Caco-2 (cell line): ENCODE measurements at regions not wholly inside any gene's neighbourhood (a gene's known extent, or its start where the extent isn't known, plus 50 kb on each side); places are given as distances from the start of the nearest gene placed in this dataset.
"Not testable (repeated sequence)": the region's sequence is repeated elsewhere in the genome, so short reads cannot be mapped to it uniquely, and the experiment has no call there.

ENCODE experiments used
- BruUV-seq: library from RNA; stranded (reverse); fragments of 400-500 nt; replicated peaks from 2 replicates; lab custom pipeline; 2021; lab: Mats Ljungman, UMichigan
- CTCF ChIA-PET: fragments of 300-600 bp; sonication (Branson Sonifier 250); formaldehyde crosslinking; loops from one replicate; lab custom pipeline; 2022; ENCODE audit warnings: antibody characterized with exemption; lab: Charles Lee
- POLR2A ChIA-PET: fragments of 300-600 bp; sonication (Branson Sonifier 250); formaldehyde crosslinking; loops from one replicate; lab custom pipeline; 2022; ENCODE audit warnings: antibody characterized with exemption; lab: Charles Lee
- DNase-seq, 2 experiments: peaks; one replicate each; pipeline versions ENCODE4 v3.0.0 to v3.0.0-alpha.2; 2020 to 2022
- H3K27me3 ChIP-seq: replicated peaks from 2 replicates; pipeline ENCODE4 v1.6.0; 2011; ENCODE audit warnings: low read length; ENCODE audit not compliant: control insufficient read depth, insufficient read depth
- H3K36me3 ChIP-seq: 2 replicates; pipeline ENCODE4 v1.5.1; 2011; ENCODE audit warnings: low read length; ENCODE audit not compliant: control insufficient read depth, insufficient read depth
- H3K4me1 ChIP-seq: fragments of 250-450 bp; sonication (Bioruptor Pico); 2 replicates; pipeline ENCODE4 v1.5.1; 2020; ENCODE audit warnings: mild to moderate bottlenecking
- H3K4me3 ChIP-seq: 2 replicates; pipeline ENCODE4 v1.5.1; 2011; ENCODE audit warnings: low read depth, mild to moderate bottlenecking, control low read depth, low read length
- H3K9me3 ChIP-seq: fragments of 250-450 bp; sonication (Bioruptor Pico); 2 replicates; pipeline ENCODE4 v1.5.1; 2020; ENCODE audit warnings: mild to moderate bottlenecking, moderate library complexity
- H3K27ac Mint-ChIP-seq: one replicate; pipeline ENCODE4 v1.8.0; 2022; ENCODE audit warnings: mixed read lengths; ENCODE audit not compliant: unreplicated experiment
- H3K27me3 Mint-ChIP-seq: one replicate; pipeline ENCODE4 v1.8.0; 2022; ENCODE audit warnings: mixed read lengths; ENCODE audit not compliant: insufficient read depth, unreplicated experiment
- H3K36me3 Mint-ChIP-seq: one replicate; pipeline ENCODE4 v1.8.0; 2022; ENCODE audit warnings: mild to moderate bottlenecking, mixed read lengths; ENCODE audit not compliant: insufficient read depth, unreplicated experiment
- H3K4me1 Mint-ChIP-seq: one replicate; pipeline ENCODE4 v1.8.0; 2022; ENCODE audit warnings: low read depth, mixed read lengths; ENCODE audit not compliant: unreplicated experiment
- H3K4me3 Mint-ChIP-seq: one replicate; pipeline ENCODE4 v1.8.0; 2022; ENCODE audit warnings: mild to moderate bottlenecking, moderate library complexity, mixed read lengths; ENCODE audit not compliant: unreplicated experiment
- H3K9me3 Mint-ChIP-seq: one replicate; pipeline ENCODE4 v1.8.0; 2022; ENCODE audit warnings: mixed read lengths; ENCODE audit not compliant: unreplicated experiment
- CTCF ChIP-seq, 2 experiments: fragments of 200-600 bp in 1 of 2; IDR thresholded peaks; 1 replicate in 1 of 2; 2 replicates in 1 of 2; pipeline versions ENCODE4 v1.5.1 to v1.8.0; 2011 to 2022; ENCODE audit warnings: antibody characterized with exemption in 1 of 2, control low read depth in 1 of 2, inconsistent platforms in 1 of 2, low read depth in 1 of 2, low read length in 1 of 2, mild to moderate bottlenecking in 1 of 2, moderate library complexity in 1 of 2; ENCODE audit not compliant: insufficient read depth in 1 of 2, severe bottlenecking in 1 of 2, unreplicated experiment in 1 of 2
- intact Hi-C: fragments of 100-400 bp; cut with micrococcal nuclease; formaldehyde crosslinking; loops from one replicate; pipeline ENCODE4 v1.10.0; 2022; ENCODE audit not compliant: unreplicated experiment

- no peak for DNase-seq
- Mint-ChIP-seq H3K4me3 (no peak overlapping the region), H3K9me3 (no peaks in the 10 kb centered on the region), H3K36me3 (no peaks in the 10 kb centered on the region), H3K27ac (no peak overlapping the region), H3K27me3 (peaks cover 4% of the 10 kb centered on the region), H3K4me1 (no peaks in the 10 kb centered on the region)
- no peaks in the 10 kb centered on the region for H3K27me3 ChIP-seq
- H3K9me3 ChIP-seq = no peaks in the 10 kb centered on the region
- intact Hi-C loops = no loop called here
- ChIA-PET CTCF (no interaction called here), POLR2A (no interaction called here)
- TF ChIP-seq CTCF (IDR thresholded peaks at IDR 0.05; ENCODE audit: insufficient read depth in 1 of 2, low read depth in 1 of 2, low read length in 1 of 2, severe bottlenecking in 1 of 2, unreplicated experiment in 1 of 2) = no peak
- no TSS peak for BruUV-seq
- H3K36me3 ChIP-seq = no peaks in the 10 kb centered on the region
- H3K4me1 ChIP-seq = no peaks in the 10 kb centered on the region
- H3K4me3 ChIP-seq = no peak overlapping the region
Observed at GRCh38 chr18:70700496-70700895, 411.7 kb downstream of the SOCS6 start.

- Mint-ChIP-seq H3K4me1 (no peaks in the 10 kb centered on the region), H3K9me3 (no peaks in the 10 kb centered on the region), H3K27ac (no peak overlapping the region), H3K27me3 (peaks cover 4% of the 10 kb centered on the region), H3K36me3 (no peaks in the 10 kb centered on the region), H3K4me3 (no peak overlapping the region)
- CTCF ChIA-PET = no interaction called here
- Histone ChIP-seq H3K4me3 (no peak overlapping the region), H3K36me3 (no peaks in the 10 kb centered on the region), H3K27me3 (no peaks in the 10 kb centered on the region), H3K4me1 (no peaks in the 10 kb centered on the region), H3K9me3 (no peaks in the 10 kb centered on the region)
- POLR2A ChIA-PET = no interaction called here
- intact Hi-C loops = no loop called here
- no peak for TF ChIP-seq CTCF (IDR thresholded peaks at IDR 0.05; ENCODE audit: insufficient read depth in 1 of 2, low read depth in 1 of 2, low read length in 1 of 2, severe bottlenecking in 1 of 2, unreplicated experiment in 1 of 2)
- BruUV-seq = no TSS peak
- DNase-seq = no peak
Observed at GRCh38 chr18:70698574-70698973, 409.7 kb downstream of the SOCS6 start.

- no peak overlapping the region for H3K4me3 ChIP-seq
- H3K27me3 Mint-ChIP-seq = peaks cover 4% of the 10 kb centered on the region
- H3K4me3 Mint-ChIP-seq = no peak overlapping the region
- no peak for DNase-seq
- no peak overlapping the region for H3K27ac Mint-ChIP-seq
- H3K4me1 Mint-ChIP-seq = no peaks in the 10 kb centered on the region
- no peaks in the 10 kb centered on the region for H3K27me3 ChIP-seq
- H3K36me3 ChIP-seq = no peaks in the 10 kb centered on the region
- CTCF ChIA-PET = no interaction called here
- no peaks in the 10 kb centered on the region for H3K9me3 ChIP-seq
- H3K4me1 ChIP-seq = no peaks in the 10 kb centered on the region
- H3K9me3 Mint-ChIP-seq = no peaks in the 10 kb centered on the region
- TF ChIP-seq CTCF (IDR thresholded peaks at IDR 0.05; ENCODE audit: insufficient read depth in 1 of 2, low read depth in 1 of 2, low read length in 1 of 2, severe bottlenecking in 1 of 2, unreplicated experiment in 1 of 2) = no peak
- intact Hi-C loops = no loop called here
- POLR2A ChIA-PET = no interaction called here
- no peaks in the 10 kb centered on the region for H3K36me3 Mint-ChIP-seq
- no TSS peak for BruUV-seq
Observed at GRCh38 chr18:70693246-70693645, 404.4 kb downstream of the SOCS6 start.

- H3K27me3 Mint-ChIP-seq, H3K27ac Mint-ChIP-seq, H3K4me1 ChIP-seq, CTCF ChIA-PET, DNase-seq, H3K4me3 ChIP-seq, BruUV-seq, H3K27me3 ChIP-seq, H3K4me3 Mint-ChIP-seq, POLR2A ChIA-PET, intact Hi-C loops, H3K9me3 ChIP-seq, H3K9me3 Mint-ChIP-seq, H3K36me3 ChIP-seq, H3K4me1 Mint-ChIP-seq, H3K36me3 Mint-ChIP-seq: not testable (repeated sequence)
Observed at GRCh38 chr18:70689765-70690164, 400.9 kb downstream of the SOCS6 start.
